GM18507 (cell line): ENCODE measurements at regions not wholly inside any gene's neighbourhood (a gene's known extent, or its start where the extent isn't known, plus 50 kb on each side); places are given as distances from the start of the nearest gene placed in this dataset.
"Not testable (repeated sequence)": the region's sequence is repeated elsewhere in the genome, so short reads cannot be mapped to it uniquely, and the experiment has no call there.

ENCODE experiments used
- DNase-seq: peaks from one replicate; pipeline ENCODE4 v3.0.0; 2011; ENCODE audit warnings: low read depth; ENCODE audit not compliant: insufficient read length; ENCODE audit errors: extremely low spot score
- FAIRE-seq: peaks from 2 replicates; lab custom pipeline; 2011; peaks lifted over from hg19 to GRCh38; lab: Jason Lieb, UNC

DNA sequence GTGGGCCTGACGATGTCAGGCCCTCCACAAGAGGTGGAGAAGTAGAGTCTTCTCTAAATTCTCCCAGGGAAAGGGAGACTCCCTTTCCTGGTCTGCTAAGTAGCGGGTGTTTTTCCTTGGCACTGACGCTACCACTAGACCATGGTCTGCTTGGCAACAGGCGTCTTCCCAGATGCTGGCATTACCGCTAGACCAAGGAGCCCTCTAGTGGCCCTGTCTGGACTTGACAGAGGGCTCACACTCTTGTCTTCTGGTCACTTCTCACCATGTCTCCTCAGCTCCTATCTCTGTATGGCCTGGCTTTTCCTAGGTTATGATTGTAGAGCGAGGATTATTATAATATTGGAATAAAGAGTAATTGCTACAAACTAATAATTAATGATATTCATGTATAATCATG, 51.1 kb upstream of the RASSF6 start:
- peak; percentile 68 for FAIRE-seq
- DNase-seq: not testable (repeated sequence)

DNA sequence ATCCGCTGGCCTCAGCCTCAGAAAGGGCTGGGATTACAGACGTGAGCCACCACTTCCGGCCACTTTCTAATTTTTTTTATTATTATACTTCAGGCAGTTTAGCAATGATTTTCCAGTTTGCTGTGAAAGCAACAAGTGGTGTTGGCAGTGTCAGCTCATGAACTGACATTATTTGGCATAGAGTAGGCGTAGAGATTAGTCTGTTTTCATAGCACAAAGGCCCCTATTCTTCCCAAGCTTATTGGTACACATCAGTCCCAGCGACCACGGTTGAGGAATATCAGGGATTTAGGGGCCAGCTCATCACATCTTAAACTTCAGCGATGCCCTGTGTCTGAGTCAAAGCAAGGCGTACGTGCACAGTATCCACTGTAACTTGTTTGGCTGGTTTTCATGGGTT, 53.0 kb upstream of the RASSF6 start:
- FAIRE-seq: no peak
- DNase-seq: no peak

DNA sequence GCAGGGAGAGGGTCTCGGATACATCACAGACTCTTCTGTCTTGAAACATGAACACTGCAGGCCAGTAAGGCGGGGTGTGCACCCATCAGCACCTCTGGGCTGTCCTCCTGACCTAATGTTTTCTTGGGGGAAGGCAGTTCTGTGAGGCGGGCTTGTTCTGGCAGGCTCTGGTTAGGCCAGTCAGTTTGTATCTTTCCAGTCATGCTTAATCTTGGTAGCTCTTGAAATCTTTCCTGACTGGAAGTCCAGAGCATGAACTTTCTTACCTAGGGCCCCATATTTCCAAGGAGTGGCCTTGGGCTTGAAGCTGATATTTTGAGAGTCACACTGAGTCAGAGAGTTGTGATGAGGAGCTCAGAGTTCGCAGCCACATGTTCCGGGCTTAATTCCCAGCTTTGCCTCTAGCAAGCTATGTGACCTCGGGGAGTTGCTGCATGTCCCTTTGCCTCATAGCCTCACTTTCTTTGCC, 54.2 kb upstream of the RASSF6 start:
- DNase-seq: no peak
- FAIRE-seq: no peak

DNA sequence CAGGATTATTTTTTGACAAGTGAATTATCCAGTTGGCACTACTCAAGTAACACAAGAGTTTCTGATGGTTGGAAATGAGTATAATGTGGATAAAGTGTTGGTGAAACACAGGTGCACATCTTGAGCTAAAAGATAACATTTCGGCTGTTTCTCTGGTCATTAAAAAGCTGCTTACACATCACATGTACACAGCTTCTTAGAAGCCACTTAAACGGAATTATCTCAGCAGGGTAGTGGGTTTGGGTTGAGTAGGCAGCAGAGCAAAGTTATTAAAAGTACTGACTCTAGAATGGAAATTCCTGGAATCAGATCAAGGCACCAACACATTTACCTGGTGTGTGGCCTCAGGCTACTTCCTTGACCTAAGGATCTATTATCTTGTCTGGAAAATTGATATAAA, 55.4 kb upstream of the RASSF6 start:
- no peak for FAIRE-seq
- DNase-seq: no peak

DNA sequence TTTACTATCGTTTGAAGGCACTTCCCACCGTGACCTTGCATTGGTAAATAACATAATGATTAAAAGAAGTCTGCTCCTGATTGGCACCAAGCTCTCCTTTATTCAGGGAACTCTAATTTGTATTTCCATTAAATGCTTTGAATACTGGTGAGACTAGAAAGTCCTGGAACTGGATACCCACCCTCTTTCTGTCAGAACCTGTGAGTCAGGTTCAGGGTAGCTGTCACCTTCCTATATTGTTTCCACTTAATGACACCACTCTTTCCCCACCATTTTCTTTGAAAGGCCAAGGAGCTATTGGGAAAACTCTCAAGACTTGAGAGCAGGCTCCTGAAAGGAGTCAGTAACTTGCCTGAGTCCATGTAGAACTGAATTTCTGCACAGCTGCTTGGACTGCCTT, 55.9 kb upstream of the RASSF6 start:
- no peak for DNase-seq
- FAIRE-seq: no peak

DNA sequence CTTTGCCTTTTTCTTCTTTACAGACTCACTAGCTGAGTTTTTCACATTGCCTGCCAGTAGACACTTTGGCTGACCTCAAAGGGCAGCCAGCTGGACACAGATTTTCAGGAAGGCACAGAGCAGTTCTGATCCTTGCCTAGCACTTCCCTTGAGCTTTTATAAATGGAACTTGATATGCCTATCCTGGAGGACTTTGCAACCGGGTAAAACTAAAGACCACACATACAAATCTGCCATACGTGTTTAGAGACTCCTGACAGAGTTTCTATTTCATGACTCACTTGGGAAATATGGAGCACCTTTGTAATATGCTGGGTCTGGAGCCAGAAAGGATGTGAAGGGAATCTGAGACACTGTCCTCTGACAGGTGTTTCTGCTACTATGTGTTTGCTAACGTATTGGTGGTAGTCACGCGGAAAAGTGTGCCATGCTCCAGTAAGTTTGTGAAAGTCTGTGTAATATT, 56.7 kb upstream of the RASSF6 start:
- DNase-seq (no peak), FAIRE-seq (peak; percentile 59)

DNA sequence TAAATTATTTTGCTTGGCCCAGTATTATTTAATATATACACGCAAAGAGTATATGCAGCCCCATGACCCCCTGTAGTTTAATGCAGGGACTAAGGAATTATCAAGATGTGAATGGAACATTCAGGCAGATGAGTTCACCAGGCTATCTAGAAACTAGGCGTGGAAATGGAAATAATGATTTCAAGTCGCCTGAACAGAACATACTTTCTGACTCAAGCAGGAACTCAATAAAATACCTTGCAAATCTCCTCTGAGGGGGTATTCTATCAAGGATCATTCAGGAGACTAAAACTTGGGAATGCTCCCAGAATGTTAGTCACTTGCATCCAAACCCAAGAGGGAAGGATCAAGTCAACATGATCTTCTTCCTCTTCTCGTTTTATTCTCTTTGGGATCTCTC, 59.6 kb upstream of the RASSF6 start:
- FAIRE-seq (no peak), DNase-seq (no peak)

DNA sequence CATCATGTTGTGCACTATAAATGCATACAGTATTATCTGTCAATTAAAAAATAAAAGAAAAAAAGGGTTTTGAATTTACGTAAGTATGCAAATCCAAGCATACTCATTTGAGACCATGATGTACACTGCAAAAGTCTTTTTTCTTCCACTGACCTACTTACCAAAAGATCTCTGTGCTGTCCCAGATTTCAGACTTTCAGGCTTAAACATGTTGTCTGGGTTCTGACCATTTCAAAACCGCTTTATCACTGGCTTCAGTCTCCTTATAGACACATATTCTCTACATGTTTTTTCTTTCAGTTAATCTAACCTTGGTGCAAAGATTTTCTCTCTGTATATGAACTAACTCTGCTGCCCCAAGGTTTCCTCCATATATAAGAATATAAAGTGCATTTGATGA, 58.6 kb upstream of the CXCL8 start:
- FAIRE-seq (no peak), DNase-seq (no peak)

DNA sequence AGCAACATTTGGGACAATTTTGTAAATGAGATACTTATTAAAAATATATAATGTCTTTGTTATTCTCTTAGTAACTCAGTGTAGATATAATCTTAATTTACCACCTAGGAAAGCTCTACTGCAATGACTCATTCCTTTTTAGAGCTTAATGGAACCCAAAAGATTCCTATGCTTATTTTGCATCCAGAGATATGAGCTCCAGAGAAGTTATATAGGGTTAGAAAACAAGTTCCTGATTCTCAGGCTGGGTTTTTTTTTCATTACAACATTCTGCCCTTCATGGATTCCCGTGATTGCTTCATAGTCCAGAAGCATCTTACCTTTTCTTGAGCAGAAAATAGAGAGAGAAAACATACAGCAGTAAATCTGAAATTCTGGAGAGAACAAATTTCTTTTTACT, 57.9 kb upstream of the CXCL8 start:
- FAIRE-seq: no peak
- DNase-seq: no peak

DNA sequence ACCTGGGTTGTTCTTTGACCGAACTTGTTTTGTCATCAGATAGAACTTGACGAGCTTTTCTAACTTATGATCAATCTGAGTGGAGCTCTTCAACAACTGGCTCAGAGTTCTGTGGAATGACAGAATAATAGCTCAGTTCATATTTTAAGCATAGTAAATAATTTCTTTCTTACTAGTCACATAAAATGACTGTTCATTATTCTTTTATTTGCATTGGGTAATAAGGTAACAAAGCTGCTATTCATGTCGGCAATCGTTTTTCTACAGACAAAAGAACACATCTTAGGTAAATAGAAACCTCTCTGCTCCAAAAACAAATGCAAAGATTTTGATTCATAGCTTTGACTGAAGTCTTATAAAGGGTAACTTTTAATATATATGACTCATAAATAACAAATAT, 57.3 kb upstream of the CXCL8 start:
- FAIRE-seq (no peak), DNase-seq (no peak)

DNA sequence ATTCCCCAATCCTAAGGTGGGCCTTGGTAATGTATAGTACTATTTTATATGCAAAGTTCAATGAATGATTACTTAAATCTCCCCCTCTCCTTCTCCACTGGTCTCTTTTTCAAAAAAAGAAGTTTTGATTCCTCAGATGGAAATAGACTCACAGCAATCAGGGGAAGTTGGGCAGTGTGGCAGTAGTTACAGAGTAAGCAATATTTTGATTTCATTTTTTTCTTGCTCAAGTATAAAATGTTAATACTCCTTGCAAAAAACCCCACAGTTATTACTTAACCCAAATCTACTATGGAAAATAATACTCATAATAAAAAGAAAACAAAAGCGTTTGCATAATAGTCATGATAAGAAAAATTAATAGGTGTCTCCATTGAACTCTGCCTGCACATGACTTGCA, 56.9 kb upstream of the CXCL8 start:
- DNase-seq (no peak), FAIRE-seq (no peak)

DNA sequence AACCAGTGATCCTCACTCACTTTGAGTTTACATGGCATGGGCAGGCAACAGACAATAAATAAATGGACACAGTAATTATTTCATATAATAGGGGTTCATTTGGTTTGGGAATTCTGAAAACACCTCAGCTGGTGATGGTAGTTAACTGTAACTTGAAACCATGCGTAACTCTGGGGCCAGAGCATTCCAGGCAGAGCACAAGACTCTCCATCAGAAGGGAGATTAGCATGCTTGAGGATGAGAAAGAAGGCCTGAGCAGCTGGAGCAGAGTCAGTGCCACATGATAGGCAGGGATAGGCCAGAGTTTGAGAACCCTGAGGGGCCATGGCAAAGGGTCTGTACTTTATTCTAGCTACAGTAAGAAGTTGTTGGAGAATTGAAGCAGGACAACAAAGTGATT, 56.3 kb upstream of the CXCL8 start:
- FAIRE-seq (no peak), DNase-seq (no peak)

DNA sequence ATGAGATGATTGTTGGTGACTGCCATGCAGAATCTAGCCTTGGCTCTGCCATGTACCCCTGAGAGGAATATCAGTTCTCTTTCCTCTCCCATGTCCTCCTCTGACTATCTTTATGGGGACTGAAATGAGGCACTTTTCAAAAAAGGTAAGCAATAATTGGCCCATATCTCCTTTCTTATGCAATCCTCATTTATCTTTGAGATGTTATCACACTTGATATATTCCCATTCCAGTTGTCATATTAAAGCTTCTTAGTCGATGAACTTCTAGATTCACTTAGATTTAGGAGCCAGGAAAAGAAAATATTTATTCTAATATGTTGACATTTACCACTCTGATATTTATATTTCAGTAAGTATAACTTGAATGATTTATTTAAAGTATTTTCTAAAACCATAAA, 55.3 kb upstream of the CXCL8 start:
- FAIRE-seq: no peak
- DNase-seq: no peak

DNA sequence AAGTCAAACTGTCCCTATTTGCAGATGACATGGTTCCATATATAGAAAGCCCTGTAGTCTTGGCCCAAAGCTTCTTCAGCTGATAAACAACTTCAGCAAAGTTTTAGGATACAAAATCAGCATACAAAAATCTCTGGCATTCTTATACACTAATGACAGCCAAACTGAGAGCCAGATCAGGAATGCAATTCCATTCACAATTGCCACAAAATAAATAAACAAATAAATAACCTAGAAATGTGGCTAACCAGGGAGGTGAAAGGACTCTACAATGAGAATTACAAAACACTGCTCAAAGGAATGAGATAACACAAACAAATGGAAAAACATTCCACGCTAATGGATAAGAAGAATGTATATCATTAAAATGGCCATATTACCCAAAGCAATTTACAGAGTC, 52.9 kb upstream of the CXCL8 start:
- no peak for FAIRE-seq
- DNase-seq: no peak

DNA sequence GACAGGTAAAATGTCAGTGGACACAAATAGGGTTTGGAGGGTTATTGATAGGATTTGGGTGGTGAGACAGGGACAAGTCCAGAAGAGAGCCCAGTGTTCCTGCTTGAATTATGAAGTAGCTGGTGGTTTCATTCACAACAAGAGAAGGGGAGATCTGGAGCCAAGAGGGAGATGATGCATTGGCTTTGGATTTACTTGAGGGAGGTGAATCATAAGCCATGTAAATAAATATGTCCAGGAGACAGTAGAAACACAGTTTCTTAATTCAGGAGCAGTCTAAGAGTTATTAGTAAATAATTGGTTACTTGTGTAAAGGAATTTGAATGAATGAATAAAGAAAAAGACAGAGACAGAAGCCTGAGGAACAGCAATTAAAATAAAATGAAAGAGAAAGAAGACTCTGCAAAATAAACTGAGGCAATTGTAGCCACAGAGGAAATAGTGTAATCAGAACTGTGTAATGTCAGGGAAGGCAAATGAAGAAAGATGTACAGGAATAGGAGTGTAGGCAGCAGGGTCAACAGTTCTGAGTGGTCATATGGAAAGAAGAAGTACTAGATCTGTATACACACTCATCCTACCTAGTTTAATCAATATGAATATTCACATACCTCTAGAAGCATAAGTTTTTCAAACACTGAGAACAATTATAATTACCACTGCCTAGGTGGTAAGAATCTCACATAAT, 50.2 kb upstream of the CXCL8 start:
- FAIRE-seq (no peak), DNase-seq (no peak)
